Fibroblast of villous mesenchyme (primary cell): ENCODE measurements at regions not wholly inside any gene's neighbourhood (a gene's known extent, or its start where the extent isn't known, plus 50 kb on each side); places are given as distances from the start of the nearest gene placed in this dataset.

Experiments used
- DNase-seq: peaks from one replicate; pipeline ENCODE4 v3.0.0-alpha.2; 2010; ENCODE audit warnings: low read depth
- H3K4me3 ChIP-seq: 2 replicates; pipeline ENCODE4 v1.5.1; 2011; ENCODE audit warnings: low read depth, mild to moderate bottlenecking, low read length
- TF ChIP-seq, protein P1 (sequence below): IDR thresholded peaks from 2 replicates; pipeline ENCODE4 v1.5.1; 2012; ENCODE audit warnings: low read depth, mild to moderate bottlenecking, low read length; ENCODE audit not compliant: insufficient read depth

DNA sequence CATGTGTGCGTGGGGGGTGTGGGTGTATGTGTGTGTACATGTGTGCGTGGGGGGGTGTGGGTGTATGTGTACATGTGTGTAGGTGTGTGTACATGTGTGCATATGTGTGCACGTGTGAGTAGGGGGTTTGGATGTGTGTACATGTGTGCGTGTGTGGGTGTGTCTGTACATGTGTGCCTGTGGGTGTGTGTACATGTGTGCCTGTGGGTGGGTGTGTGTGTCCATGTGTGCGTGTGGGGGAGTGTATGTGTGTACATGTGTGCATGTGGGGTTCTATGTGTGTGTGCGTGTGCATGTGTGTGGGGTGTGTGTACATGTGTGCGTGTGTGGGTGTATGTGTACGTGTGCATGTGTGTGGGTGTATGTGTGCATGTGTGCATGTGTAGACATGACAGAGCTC lies 129.1 kb downstream of the C16orf95 start:
- H3K4me3 ChIP-seq, result no peak overlapping the region
- no peak for DNase-seq
- TF ChIP-seq, protein P1, sequence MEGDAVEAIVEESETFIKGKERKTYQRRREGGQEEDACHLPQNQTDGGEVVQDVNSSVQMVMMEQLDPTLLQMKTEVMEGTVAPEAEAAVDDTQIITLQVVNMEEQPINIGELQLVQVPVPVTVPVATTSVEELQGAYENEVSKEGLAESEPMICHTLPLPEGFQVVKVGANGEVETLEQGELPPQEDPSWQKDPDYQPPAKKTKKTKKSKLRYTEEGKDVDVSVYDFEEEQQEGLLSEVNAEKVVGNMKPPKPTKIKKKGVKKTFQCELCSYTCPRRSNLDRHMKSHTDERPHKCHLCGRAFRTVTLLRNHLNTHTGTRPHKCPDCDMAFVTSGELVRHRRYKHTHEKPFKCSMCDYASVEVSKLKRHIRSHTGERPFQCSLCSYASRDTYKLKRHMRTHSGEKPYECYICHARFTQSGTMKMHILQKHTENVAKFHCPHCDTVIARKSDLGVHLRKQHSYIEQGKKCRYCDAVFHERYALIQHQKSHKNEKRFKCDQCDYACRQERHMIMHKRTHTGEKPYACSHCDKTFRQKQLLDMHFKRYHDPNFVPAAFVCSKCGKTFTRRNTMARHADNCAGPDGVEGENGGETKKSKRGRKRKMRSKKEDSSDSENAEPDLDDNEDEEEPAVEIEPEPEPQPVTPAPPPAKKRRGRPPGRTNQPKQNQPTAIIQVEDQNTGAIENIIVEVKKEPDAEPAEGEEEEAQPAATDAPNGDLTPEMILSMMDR, result no peak

DNA sequence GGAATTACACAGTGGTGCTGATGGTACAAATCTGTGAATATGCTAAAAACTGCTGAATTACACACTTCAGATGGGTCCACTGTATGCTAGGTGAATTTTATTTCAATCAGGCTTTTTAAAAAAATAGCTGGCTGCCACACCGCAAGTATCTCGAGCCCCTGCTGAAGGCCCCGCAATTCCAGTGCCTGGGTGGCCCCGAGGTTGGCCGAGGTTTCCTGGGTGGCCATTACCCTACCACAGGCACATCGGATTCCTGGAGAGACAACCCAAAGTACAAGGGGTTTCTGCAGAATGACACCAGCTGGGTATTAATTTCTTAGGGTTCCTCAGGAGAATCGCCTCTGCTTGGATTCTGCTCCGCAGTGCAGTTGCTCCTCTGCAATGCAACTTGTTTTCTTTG lies 127.8 kb downstream of the C16orf95 start:
- DNase-seq, result no peak
- TF ChIP-seq, protein P1, result no peak

DNA sequence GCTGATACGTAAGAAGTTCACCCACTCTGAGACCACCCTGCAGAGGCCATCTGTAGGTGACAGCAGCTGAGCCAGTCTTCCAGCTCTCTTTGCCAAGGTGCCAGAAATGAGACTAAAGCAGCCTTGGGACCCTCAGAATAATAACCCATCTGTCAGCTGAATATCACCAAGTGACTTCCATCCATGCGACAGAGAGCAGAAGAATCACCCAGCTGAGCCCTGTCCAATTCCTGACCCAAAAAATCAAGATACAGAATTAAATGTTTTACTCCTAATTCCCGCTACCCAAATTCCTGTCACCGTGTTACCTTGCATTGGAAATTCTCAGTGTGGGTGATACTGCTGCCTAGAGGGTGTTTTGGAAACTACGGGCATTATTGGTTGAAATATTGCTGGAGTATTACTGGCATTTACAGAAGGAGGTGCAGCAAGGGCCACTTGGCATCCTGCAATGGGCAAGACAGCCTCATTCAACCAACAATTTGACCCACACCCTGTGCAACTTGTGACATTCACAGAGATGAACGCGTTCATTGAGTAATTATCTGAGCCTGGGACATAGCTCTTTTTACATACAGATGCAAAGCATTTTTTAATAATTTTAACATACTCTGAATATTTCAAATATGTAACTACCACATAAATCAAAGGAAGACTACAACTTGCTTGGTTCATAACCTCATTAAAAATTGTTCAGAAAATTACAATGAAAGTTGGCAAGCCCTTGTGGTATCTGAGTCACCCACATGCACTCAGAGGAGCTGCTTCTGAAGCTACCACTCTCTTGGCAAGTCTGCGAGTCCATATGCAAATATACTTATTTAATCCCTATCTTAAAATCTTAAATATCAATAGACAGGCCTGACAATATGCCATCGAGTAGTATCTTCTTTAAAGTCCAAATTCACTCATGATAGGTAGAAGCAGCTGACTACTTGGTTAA lies 126.6 kb downstream of the C16orf95 start:
- TF ChIP-seq, protein P1, result no peak
- H3K4me3 ChIP-seq, result no peak overlapping the region
- DNase-seq, result no peak

More for the DNA sequence above, 127.8 kb downstream of the C16orf95 start:
- no peak overlapping the region for H3K4me3 ChIP-seq

DNA sequence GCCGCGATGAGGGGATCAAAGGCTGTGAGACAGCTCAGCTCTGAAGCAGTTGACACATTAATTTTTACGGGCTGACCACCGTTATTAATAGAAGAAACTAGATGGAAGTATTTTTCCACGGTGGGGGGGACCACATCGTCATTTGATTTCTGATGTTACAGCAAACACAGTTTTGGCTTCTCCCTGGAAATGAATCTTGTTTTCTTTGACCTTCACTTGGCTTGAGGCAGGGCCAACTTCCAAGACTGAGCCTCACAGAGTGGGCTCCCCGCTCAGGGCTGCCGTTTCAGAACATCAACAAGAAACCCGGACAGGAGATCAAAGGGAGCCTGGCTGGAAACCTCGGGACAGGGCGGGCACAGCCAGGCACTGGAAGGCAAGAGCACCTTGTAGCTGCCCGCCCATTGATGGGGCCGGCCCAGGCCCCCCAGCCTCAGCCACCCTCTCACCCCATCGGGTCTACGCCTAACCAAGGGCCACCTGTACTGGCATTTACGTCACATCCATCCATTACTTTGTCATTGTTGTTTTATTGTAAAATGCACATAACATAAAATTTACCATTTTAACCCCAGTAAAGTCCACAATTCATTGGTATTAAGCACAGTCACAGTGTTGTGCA lies 124.6 kb downstream of the C16orf95 start:
- no peak for DNase-seq
- no peak overlapping the region for H3K4me3 ChIP-seq
- TF ChIP-seq, protein P1, result no peak

DNA sequence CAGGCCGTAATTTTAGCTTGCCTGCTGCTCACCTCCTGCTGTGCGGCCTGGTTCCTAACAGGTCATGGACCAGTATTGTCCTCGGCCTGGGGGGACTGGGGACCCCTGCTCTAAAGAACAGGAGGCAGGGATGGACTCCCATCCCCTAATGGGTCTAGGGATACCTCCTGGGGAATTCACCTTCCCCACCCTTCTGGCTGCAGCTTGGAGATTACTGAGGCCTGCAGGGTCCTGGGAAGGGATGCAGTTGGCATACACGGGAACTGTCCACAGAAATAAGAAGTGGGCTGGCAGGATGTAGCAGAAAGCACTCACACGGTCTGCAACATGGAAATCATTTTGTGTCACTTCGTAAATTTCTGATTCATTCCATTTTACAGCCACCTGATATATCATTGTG lies 123.0 kb downstream of the C16orf95 start:
- DNase-seq, result no peak
- TF ChIP-seq, protein P1, result no peak

DNA sequence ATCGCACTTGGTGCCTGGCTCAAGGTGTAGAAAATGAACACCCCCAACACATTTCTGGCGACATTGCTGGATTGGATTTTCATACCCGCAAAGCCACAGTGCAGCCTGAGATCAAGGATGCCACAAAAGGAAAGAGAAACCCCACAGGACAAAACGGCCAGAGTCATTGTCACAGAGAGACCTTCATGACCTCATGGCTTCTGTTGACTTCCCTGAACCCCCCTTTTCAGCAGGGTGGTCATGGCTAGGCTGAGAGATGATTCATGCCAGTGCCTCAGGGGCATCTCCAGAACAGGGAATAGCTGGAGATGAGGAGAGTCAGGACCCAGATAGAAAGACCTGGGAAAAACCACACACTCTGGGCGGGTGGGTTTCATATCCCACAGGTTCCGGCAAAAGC lies 122.0 kb downstream of the C16orf95 start:
- TF ChIP-seq, protein P1, result no peak
- no peak overlapping the region for H3K4me3 ChIP-seq
- no peak for DNase-seq

More for the DNA sequence above, 123.0 kb downstream of the C16orf95 start:
- no peak overlapping the region for H3K4me3 ChIP-seq
